OCI-LY3 (cell line): ENCODE measurements at regions not wholly inside any gene's neighbourhood (a gene's known extent, or its start where the extent isn't known, plus 50 kb on each side); places are given as distances from the start of the nearest gene placed in this dataset.

ENCODE experiments used
- CTCF ChIP-seq: fragments of 200-600, 300-600 bp; sonication (generic); IDR thresholded peaks from 2 replicates; pipeline ENCODE4 v1.5.1; 2014; ENCODE audit warnings: antibody characterized with exemption, low read length, low read depth
- EZH2phosphoT487 ChIP-seq: fragments of 200-600 bp; shearing (Covaris generic); IDR thresholded peaks from 2 replicates; pipeline ENCODE4 v1.6.1; 2018; ENCODE audit warnings: antibody characterized with exemption, mixed run types, low read depth

GRCh38 chr2:82508702-82509101 lies 1950.4 kb downstream of the SUCLG1 start:
- no peak for TF ChIP-seq EZH2phosphoT487
- no peak for TF ChIP-seq CTCF
